Esophagus muscularis mucosa (tissue), 4 donors: ENCODE measurements at regions not wholly inside any gene's neighbourhood (a gene's known extent, or its start where the extent isn't known, plus 50 kb on each side); places are given as distances from the start of the nearest gene placed in this dataset.

Source experiments
- DNase-seq: peaks from one replicate; pipeline ENCODE4 v3.0.0-alpha.2; 2017; ENCODE audit errors: extremely low spot score
- H3K27ac ChIP-seq, 4 donors: fragments of 200-600 bp; sonication (generic); replicated peaks in 1 of 4; 1 replicate in 3 of 4; 2 replicates in 1 of 4; pipeline ENCODE4 v1.5.1; 2016 to 2019; ENCODE audit warnings: mild to moderate bottlenecking in 1 of 4
- H3K27me3 ChIP-seq, 4 donors: fragments of 200-600 bp; sonication (generic); one replicate each; pipeline versions ENCODE4 v1.5.1 to v1.6.0; 2016 to 2019
- H3K36me3 ChIP-seq, 4 donors: fragments of 200-600 bp; sonication (generic); one replicate each; pipeline ENCODE4 v1.5.1; 2016 to 2019
- H3K4me1 ChIP-seq, 4 donors: fragments of 200-600 bp; sonication (generic); one replicate each; pipeline ENCODE4 v1.5.1; 2016 to 2019
- H3K4me3 ChIP-seq, 4 donors: fragments of 200-600 bp; sonication (generic); 1 replicate in 2 of 4; 2 replicates in 2 of 4; pipeline ENCODE4 v1.5.1; 2016 to 2019; ENCODE audit warnings: mild to moderate bottlenecking in 4 of 4, moderate library complexity in 1 of 4
- H3K9me3 ChIP-seq, 4 donors: fragments of 200-600 bp; sonication (generic); 1 replicate in 3 of 4; 2 replicates in 1 of 4; pipeline ENCODE4 v1.5.1; 2016 to 2019
- CTCF ChIP-seq, 3 experiments: fragments of 200-600 bp in 2 of 3; fragments of 450-650 bp in 1 of 3; sonication (generic) in 2 of 3; IDR thresholded peaks; one replicate each; pipeline ENCODE4 v1.5.1; 2017 to 2019; ENCODE audit warnings: antibody characterized with exemption in 3 of 3, mild to moderate bottlenecking in 2 of 3, moderate library complexity in 1 of 3
- EP300 ChIP-seq: sonication (generic); formaldehyde crosslinking; IDR thresholded peaks from one replicate; pipeline ENCODE4 v1.6.1; 2017; ENCODE audit warnings: antibody characterized with exemption
- POLR2A ChIP-seq: fragments of 450-650 bp; IDR thresholded peaks from one replicate; pipeline ENCODE4 v1.6.1; 2017; ENCODE audit warnings: antibody characterized with exemption, moderate library complexity, mild to moderate bottlenecking, low read depth
- POLR2AphosphoS5 ChIP-seq, 2 donors: sonication (generic); formaldehyde crosslinking; IDR thresholded peaks; one replicate each; pipeline ENCODE4 v1.6.1; 2017; ENCODE audit warnings: antibody characterized with exemption in 2 of 2
- whole genome bisulfite sequencing: methylation state at CpG from one replicate; pipeline ENCODE4 v1.1.5; 2018; 5-methylcytosine and 5-hydroxymethylcytosine counted together
- intact Hi-C: fragments of 100-400 bp; cut with DNase I; formaldehyde crosslinking; loops from one replicate; pipeline ENCODE4 v1.15.1; 2023

GRCh38 chr1:106189780-106190179, 866.7 kb upstream of the PRMT6 start:
- 88% methylated on average over 2 of the region's 2 CpGs for WGBS
- TF ChIP-seq EP300 = no peak
- TF ChIP-seq POLR2AphosphoS5 (IDR thresholded peaks at IDR 0.05) = no peak
- TF ChIP-seq CTCF (IDR thresholded peaks at IDR 0.05) = no peak
- TF ChIP-seq POLR2A = no peak
- H3K27me3 ChIP-seq = no peaks in the 10 kb centered on the region
- no peaks in the 10 kb centered on the region for H3K4me1 ChIP-seq
- no peak overlapping the region for H3K27ac ChIP-seq
- no peaks in the 10 kb centered on the region for H3K36me3 ChIP-seq
- intact Hi-C loops = no loop called here
- no peak for DNase-seq
- H3K9me3 ChIP-seq = peaks cover 0 to 22% (median 16%) of the 10 kb centered on the region in 4 donors
- H3K4me3 ChIP-seq = no peak overlapping the region

DNA sequence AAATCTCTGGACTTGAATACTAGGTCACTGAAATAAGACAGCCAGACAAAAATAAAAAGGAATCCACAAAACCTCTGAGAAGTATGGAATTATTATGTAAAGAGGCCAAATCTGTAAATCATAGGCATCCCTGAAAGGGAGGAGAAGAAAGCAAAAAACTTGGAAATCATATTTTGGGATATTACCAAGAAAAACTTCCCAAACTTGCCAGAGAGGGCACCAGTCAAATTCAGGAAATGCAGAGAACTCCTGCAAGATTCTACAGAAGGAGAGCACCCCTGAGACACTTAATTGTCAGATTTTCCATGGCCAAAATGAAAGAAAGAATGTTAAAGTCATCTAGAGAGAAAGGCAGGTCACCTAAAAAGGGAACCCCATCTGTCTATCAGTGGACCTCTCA, 862.3 kb upstream of the PRMT6 start:
- H3K27me3 ChIP-seq = no peaks in the 10 kb centered on the region
- H3K36me3 ChIP-seq = no peaks in the 10 kb centered on the region
- H3K27ac ChIP-seq = no peak overlapping the region
- H3K9me3 ChIP-seq = peaks cover 0 to 22% (median 16%) of the 10 kb centered on the region in 4 donors
- no peaks in the 10 kb centered on the region for H3K4me1 ChIP-seq
- intact Hi-C loops = no loop called here
- no peak for DNase-seq
- TF ChIP-seq EP300 = no peak
- no peak for TF ChIP-seq POLR2A
- TF ChIP-seq POLR2AphosphoS5 (IDR thresholded peaks at IDR 0.05) = no peak
- TF ChIP-seq CTCF (IDR thresholded peaks at IDR 0.05) = no peak
- H3K4me3 ChIP-seq = no peak overlapping the region

- intact Hi-C loops = no loop called here
- 88% methylated on average over 3 of the region's 3 CpGs for WGBS
These were observed 855.8 kb upstream of the PRMT6 start for GRCh38 chr1:106200711-106201110.

GRCh38 chr1:106207185-106207584, 849.3 kb upstream of the PRMT6 start:
- 82% methylated on average over 1 of the region's 1 CpG for WGBS
- TF ChIP-seq EP300 (no peak), CTCF (IDR thresholded peaks at IDR 0.05) (no peak), POLR2A (no peak)
- no peaks in the 10 kb centered on the region for H3K36me3 ChIP-seq
- no peaks in the 10 kb centered on the region for H3K9me3 ChIP-seq
- no peaks in the 10 kb centered on the region for H3K27me3 ChIP-seq
- H3K4me3 ChIP-seq = no peak overlapping the region
- intact Hi-C loops = no loop called here
- no peaks in the 10 kb centered on the region for H3K4me1 ChIP-seq
- DNase-seq = no peak
- no peak overlapping the region for H3K27ac ChIP-seq

More at GRCh38 chr1:106200711-106201110, 855.8 kb upstream of the PRMT6 start:
- Histone ChIP-seq H3K4me1 (no peaks in the 10 kb centered on the region), H3K36me3 (no peaks in the 10 kb centered on the region), H3K27me3 (no peaks in the 10 kb centered on the region), H3K9me3 (no peaks in the 10 kb centered on the region), H3K27ac (no peak overlapping the region), H3K4me3 (no peak overlapping the region)
- DNase-seq = no peak
- no peak for TF ChIP-seq CTCF (IDR thresholded peaks at IDR 0.05)
- no peak for TF ChIP-seq POLR2AphosphoS5 (IDR thresholded peaks at IDR 0.05)
- no peak for TF ChIP-seq EP300
- TF ChIP-seq POLR2A = no peak

GRCh38 chr1:106217765-106218164, 838.7 kb upstream of the PRMT6 start:
- no peak for DNase-seq
- Histone ChIP-seq H3K27me3 (no peaks in the 10 kb centered on the region), H3K4me1 (no peaks in the 10 kb centered on the region), H3K9me3 (no peaks in the 10 kb centered on the region), H3K36me3 (no peaks in the 10 kb centered on the region), H3K27ac (no peak overlapping the region), H3K4me3 (no peak overlapping the region)
- intact Hi-C loops = no loop called here
- WGBS = 58% methylated on average over 2 of the region's 2 CpGs
- TF ChIP-seq POLR2AphosphoS5 (IDR thresholded peaks at IDR 0.05) = no peak
- no peak for TF ChIP-seq EP300
